Parathyroid adenoma (tissue), 2 donors: ENCODE measurements at regions not wholly inside any gene's neighbourhood (a gene's known extent, or its start where the extent isn't known, plus 50 kb on each side); places are given as distances from the start of the nearest gene placed in this dataset.

Experiments
- H2AFZ ChIP-seq: fragments of 300-600 bp; sonication (generic); one replicate; pipeline ENCODE4 v1.7.0; 2017; ENCODE audit warnings: antibody characterized with exemption, mild to moderate bottlenecking
- H3K27ac ChIP-seq: fragments of 300-600 bp; sonication (generic); one replicate; pipeline ENCODE4 v1.7.0; 2017
- H3K27me3 ChIP-seq: fragments of 300-600 bp; sonication (generic); one replicate; pipeline ENCODE4 v1.7.0; 2017; ENCODE audit warnings: low read length; ENCODE audit not compliant: control insufficient read depth, insufficient read depth
- H3K36me3 ChIP-seq: fragments of 300-600 bp; sonication (generic); one replicate; pipeline ENCODE4 v1.7.0; 2017; ENCODE audit warnings: low read length; ENCODE audit not compliant: control insufficient read depth, insufficient read depth
- H3K4me1 ChIP-seq: fragments of 300-600 bp; sonication (generic); one replicate; pipeline ENCODE4 v1.7.0; 2017; ENCODE audit warnings: control low read depth
- H3K4me2 ChIP-seq: fragments of 300-600 bp; sonication (generic); one replicate; pipeline ENCODE4 v1.7.0; 2017; ENCODE audit warnings: low read length
- H3K4me3 ChIP-seq: fragments of 300-600 bp; sonication (generic); one replicate; pipeline ENCODE4 v1.7.0; 2017; ENCODE audit warnings: low read depth, low read length
- H3K79me2 ChIP-seq: fragments of 300-600 bp; sonication (generic); one replicate; pipeline ENCODE4 v1.7.0; 2017; ENCODE audit warnings: control low read depth
- H3K9ac ChIP-seq: fragments of 300-600 bp; sonication (generic); one replicate; pipeline ENCODE4 v1.7.0; 2017; ENCODE audit warnings: mild to moderate bottlenecking
- H3K9me3 ChIP-seq: fragments of 300-600 bp; sonication (generic); one replicate; pipeline ENCODE4 v1.7.0; 2017; ENCODE audit warnings: low read length; ENCODE audit not compliant: control insufficient read depth
- TF ChIP-seq, protein P1 (sequence below): fragments of 300-600 bp; sonication (generic); IDR thresholded peaks from one replicate; pipeline ENCODE4 v1.7.0; 2017; ENCODE audit warnings: antibody characterized with exemption, mild to moderate bottlenecking
- donor health status: primary hyperparathyroidism.

DNA sequence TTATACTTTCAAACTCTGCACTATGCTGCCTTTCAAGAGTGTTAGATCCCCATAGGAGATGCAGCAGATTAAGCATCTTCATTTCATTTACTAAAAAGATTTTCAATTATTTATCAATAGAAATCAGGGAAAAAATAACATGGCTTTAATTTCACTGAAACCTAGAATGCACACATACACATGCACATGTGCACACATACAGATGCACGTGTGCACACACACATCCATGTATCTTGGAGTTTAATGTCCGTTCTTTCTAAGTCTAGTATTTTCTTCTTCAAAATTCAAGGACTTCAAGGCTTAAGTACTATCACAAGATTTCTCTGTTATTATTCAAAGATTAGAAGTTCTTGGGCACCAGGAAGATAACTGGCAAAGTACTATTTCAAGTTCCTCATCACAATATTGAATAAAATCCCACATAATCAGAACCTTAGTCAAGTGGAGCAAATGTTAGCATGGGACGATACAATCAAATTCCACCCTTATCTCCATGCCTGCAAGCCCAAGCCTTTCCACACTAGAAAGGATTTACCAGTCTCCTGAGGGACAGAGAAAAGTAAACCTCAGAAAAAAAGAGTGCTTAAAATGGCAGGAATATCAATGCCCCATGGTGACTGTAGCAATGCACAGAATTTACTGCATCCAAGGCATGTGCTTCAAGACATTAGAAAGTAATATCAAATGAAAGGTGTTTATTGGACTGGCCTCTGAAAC is 494.4 kb downstream of the XPNPEP1 start:
- no peaks in the 10 kb centered on the region for H3K27me3 ChIP-seq
- H2AFZ ChIP-seq, result no peak overlapping the region
- H3K36me3 ChIP-seq, result no peaks in the 10 kb centered on the region
- no peak overlapping the region for H3K4me3 ChIP-seq
- no peaks in the 10 kb centered on the region for H3K9me3 ChIP-seq
- no peaks in the 10 kb centered on the region for H3K79me2 ChIP-seq
- H3K9ac ChIP-seq, result no peak overlapping the region
- H3K4me1 ChIP-seq, result no peaks in the 10 kb centered on the region
- TF ChIP-seq, protein P1, sequence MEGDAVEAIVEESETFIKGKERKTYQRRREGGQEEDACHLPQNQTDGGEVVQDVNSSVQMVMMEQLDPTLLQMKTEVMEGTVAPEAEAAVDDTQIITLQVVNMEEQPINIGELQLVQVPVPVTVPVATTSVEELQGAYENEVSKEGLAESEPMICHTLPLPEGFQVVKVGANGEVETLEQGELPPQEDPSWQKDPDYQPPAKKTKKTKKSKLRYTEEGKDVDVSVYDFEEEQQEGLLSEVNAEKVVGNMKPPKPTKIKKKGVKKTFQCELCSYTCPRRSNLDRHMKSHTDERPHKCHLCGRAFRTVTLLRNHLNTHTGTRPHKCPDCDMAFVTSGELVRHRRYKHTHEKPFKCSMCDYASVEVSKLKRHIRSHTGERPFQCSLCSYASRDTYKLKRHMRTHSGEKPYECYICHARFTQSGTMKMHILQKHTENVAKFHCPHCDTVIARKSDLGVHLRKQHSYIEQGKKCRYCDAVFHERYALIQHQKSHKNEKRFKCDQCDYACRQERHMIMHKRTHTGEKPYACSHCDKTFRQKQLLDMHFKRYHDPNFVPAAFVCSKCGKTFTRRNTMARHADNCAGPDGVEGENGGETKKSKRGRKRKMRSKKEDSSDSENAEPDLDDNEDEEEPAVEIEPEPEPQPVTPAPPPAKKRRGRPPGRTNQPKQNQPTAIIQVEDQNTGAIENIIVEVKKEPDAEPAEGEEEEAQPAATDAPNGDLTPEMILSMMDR, result no peak
- H3K4me2 ChIP-seq, result no peak overlapping the region
- H3K27ac ChIP-seq, result no peak overlapping the region

DNA sequence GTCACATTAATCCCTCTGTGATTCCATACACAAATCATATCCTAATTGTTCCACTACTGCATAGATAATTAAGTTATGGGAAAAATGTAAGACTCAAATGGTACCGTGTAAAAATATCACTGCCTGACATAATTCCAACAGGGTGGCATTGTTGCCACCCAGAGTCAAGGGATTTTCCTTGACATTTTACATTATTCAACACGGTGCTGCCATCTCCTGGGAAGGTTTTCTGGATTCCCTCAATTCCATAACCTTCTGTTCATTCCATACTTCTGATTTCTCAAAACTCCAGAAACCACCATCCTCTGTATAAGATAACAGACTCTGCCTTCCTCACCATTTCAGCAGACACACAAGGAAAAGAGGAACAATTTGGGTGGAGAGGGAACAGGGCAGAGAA is 495.9 kb downstream of the XPNPEP1 start:
- Histone ChIP-seq H3K27ac (no peak overlapping the region), H3K4me3 (no peak overlapping the region), H3K27me3 (no peaks in the 10 kb centered on the region), H3K4me2 (no peak overlapping the region), H3K36me3 (no peaks in the 10 kb centered on the region), H3K9ac (no peak overlapping the region), H2AFZ (no peak overlapping the region), H3K4me1 (no peaks in the 10 kb centered on the region), H3K9me3 (no peaks in the 10 kb centered on the region), H3K79me2 (no peaks in the 10 kb centered on the region)
- TF ChIP-seq, protein P1, result no peak

DNA sequence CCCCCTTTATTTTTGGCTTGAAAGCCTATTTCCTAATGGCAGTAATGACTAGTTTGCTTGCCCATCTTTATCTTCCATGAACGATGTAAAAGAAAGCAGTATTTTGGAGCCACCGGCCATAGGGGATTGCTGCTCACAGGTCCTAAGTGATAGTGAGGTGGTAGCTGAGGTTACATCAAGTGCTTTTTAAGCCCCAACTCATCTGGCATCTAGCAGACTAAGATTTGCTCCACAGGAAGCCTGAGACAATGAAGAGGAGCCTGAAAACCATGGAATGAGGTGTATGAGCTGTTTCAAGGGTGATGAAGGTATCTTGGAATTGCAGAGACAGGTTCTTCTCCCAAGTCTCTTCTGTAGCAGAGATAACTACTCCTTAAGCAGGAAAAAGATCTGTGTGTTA is 496.3 kb downstream of the XPNPEP1 start:
- Histone ChIP-seq H3K4me1 (no peaks in the 10 kb centered on the region), H3K4me3 (no peak overlapping the region), H3K27ac (no peak overlapping the region), H3K79me2 (no peaks in the 10 kb centered on the region), H3K4me2 (no peak overlapping the region), H3K9ac (no peak overlapping the region), H3K36me3 (no peaks in the 10 kb centered on the region), H2AFZ (no peak overlapping the region), H3K9me3 (no peaks in the 10 kb centered on the region), H3K27me3 (no peaks in the 10 kb centered on the region)
- TF ChIP-seq, protein P1, result no peak

DNA sequence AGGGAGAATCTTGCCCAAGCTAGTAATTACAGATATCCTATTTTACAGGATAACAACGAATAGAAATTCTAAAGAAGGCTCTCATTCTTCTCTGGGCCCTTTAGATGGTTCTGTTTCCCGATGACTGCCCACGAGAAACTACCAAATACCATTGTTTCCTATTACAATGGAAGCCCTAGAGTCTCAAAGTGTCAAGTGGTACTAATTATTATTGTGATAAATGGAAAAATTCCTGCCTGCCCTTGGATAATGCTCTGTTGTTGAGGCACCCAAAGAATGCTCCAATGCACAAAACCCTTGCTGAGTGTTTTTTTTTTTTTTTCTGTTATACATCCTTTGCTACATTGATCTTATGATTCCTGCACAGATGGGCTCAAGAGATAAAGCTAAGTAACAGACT is 504.5 kb downstream of the XPNPEP1 start:
- no peak overlapping the region for H3K27ac ChIP-seq
- H3K4me1 ChIP-seq, result no peaks in the 10 kb centered on the region
- no peaks in the 10 kb centered on the region for H3K9me3 ChIP-seq
- no peak overlapping the region for H3K4me3 ChIP-seq
- no peak overlapping the region for H3K4me2 ChIP-seq
- TF ChIP-seq, protein P1, result no peak
- no peaks in the 10 kb centered on the region for H3K27me3 ChIP-seq
- no peaks in the 10 kb centered on the region for H3K36me3 ChIP-seq
- H3K79me2 ChIP-seq, result no peaks in the 10 kb centered on the region
- no peak overlapping the region for H3K9ac ChIP-seq
- no peak overlapping the region for H2AFZ ChIP-seq

DNA sequence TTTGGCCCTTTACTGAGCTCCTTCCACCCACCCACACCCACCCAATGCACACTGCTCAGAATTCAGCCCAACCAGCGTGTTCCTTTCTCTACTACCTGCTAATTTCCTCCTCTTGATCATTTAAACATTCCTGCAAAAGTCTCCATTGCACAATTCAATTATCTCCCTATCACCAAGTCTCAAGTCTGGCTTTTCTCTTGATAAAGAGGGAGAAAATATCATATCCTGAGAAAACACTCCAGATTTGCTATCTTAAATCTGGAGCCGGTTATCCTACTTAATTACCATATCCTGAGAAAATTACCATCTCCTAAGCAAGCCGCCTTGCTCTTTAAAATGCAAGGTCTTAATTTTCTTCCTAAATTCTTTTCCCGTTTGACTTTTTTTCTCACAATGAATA is 505.5 kb downstream of the XPNPEP1 start:
- no peaks in the 10 kb centered on the region for H3K79me2 ChIP-seq
- H3K4me3 ChIP-seq, result no peak overlapping the region
- H3K4me1 ChIP-seq, result no peaks in the 10 kb centered on the region
- no peaks in the 10 kb centered on the region for H3K27me3 ChIP-seq
- no peaks in the 10 kb centered on the region for H3K9me3 ChIP-seq
- no peaks in the 10 kb centered on the region for H3K36me3 ChIP-seq
- no peak overlapping the region for H3K4me2 ChIP-seq
- TF ChIP-seq, protein P1, result no peak
- H3K9ac ChIP-seq, result no peak overlapping the region
- H3K27ac ChIP-seq, result no peak overlapping the region
- no peak overlapping the region for H2AFZ ChIP-seq
